ENCODE measurements at regions not wholly inside any gene's neighbourhood (a gene's known extent, or its start where the extent isn't known, plus 50 kb on each side); places are given as distances from the start of the nearest gene placed in this dataset.

DNA sequence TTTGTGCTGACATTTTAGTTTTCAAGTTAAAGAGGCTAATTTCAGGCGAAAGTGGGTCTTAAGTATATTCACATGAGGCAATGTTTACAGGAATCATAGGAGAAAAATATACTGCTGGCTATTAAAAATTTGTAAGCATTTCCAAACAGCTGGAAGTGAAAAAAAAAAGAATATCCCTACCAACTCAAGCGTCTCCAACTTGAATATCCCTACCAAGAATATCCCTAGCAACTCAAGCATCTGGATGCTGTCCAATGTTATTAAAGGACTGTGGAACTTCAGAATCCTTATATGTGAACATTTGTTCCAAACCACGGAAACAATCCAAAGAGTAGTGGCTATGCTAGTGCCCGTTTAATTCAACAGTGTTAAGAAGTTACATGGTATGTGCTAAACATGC is 1303.0 kb downstream of the GATA3 start:
- in situ Hi-C loops (cut with MboI), result no loop called here
- H3K4me2 ChIP-seq (ENCODE audit: unreplicated experiment), result no peak overlapping the region
- DNase-seq, result no peak
- 0 to 5% methylated on average over 4 of the region's 4 CpGs for WGBS, 2 experiments (ENCODE audit: low coverage in 1 of 2, low lambda C conversion rate in 2 of 2, missing lambda C conversion rate in 2 of 2)
- H3K9me2 ChIP-seq (ENCODE audit: insufficient read depth), result no peaks in the 10 kb centered on the region
- H3K4me3 ChIP-seq, result no peak overlapping the region
- H3K27me3 ChIP-seq (replicated peaks; ENCODE audit: insufficient read depth), result no peaks in the 10 kb centered on the region
- no peak overlapping the region for H3K9ac ChIP-seq
- TF ChIP-seq EZH2phosphoT487 (IDR thresholded peaks at IDR 0.05; ENCODE audit: insufficient read depth, low read depth) (no peak), EZH2 (IDR thresholded peaks at IDR 0.05; ENCODE audit: insufficient read depth, poor library complexity, severe bottlenecking) (no peak)
- no peaks in the 10 kb centered on the region for H3K79me2 ChIP-seq (ENCODE audit: insufficient read depth)
- no peak overlapping the region for H3K27ac ChIP-seq
- no peaks in the 10 kb centered on the region for H3K36me3 ChIP-seq (ENCODE audit: low read depth)
- H2AFZ ChIP-seq, result no peak overlapping the region
- no peaks in the 10 kb centered on the region for H3K4me1 ChIP-seq (ENCODE audit: insufficient read depth)
- no peaks in the 10 kb centered on the region for H3K9me3 ChIP-seq (ENCODE audit: low read depth)
- no peaks in the 10 kb centered on the region for H3F3A ChIP-seq (ENCODE audit: insufficient read depth)
- H4K20me1 ChIP-seq (ENCODE audit: insufficient read depth), result no peaks in the 10 kb centered on the region

DNA sequence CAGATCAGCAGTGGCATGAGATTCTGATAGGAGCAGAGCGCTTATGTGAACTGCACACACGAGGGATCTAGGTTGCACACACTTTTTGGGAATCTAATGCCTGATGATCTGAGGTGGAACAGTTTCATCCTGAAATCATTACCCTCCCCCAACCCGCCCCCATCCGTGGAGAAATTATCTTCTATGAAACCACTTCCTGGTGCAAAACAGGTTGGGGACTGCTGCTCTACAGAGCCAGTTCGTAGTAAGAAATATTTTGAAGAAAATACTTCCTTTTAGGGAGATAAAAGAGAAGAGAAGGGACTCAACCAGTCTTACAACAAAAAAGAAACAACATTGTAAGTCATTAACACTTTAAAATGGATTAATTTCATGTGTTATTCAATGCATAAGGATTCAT is 1308.2 kb downstream of the GATA3 start:
- Histone ChIP-seq H2AFZ (no peak overlapping the region), H3K4me1 (ENCODE audit: insufficient read depth) (no peaks in the 10 kb centered on the region), H3K9me3 (ENCODE audit: low read depth) (no peaks in the 10 kb centered on the region), H3K9me2 (ENCODE audit: insufficient read depth) (no peaks in the 10 kb centered on the region), H3K9ac (no peak overlapping the region), H3K27ac (no peak overlapping the region), H3K4me2 (ENCODE audit: unreplicated experiment) (no peak overlapping the region), H4K20me1 (ENCODE audit: insufficient read depth) (no peaks in the 10 kb centered on the region), H3F3A (ENCODE audit: insufficient read depth) (no peaks in the 10 kb centered on the region), H3K27me3 (replicated peaks; ENCODE audit: insufficient read depth) (no peaks in the 10 kb centered on the region), H3K79me2 (ENCODE audit: insufficient read depth) (no peaks in the 10 kb centered on the region), H3K36me3 (ENCODE audit: low read depth) (no peaks in the 10 kb centered on the region), H3K4me3 (no peak overlapping the region)
- 16 to 19% methylated on average over 5 of the region's 5 CpGs for WGBS, 2 experiments (ENCODE audit: low coverage in 1 of 2, low lambda C conversion rate in 2 of 2, missing lambda C conversion rate in 2 of 2)
- in situ Hi-C loops (cut with MboI), result no loop called here
- no peak for DNase-seq
- TF ChIP-seq EZH2 (IDR thresholded peaks at IDR 0.05; ENCODE audit: insufficient read depth, poor library complexity, severe bottlenecking) (no peak), EZH2phosphoT487 (IDR thresholded peaks at IDR 0.05; ENCODE audit: insufficient read depth, low read depth) (no peak)

DNA sequence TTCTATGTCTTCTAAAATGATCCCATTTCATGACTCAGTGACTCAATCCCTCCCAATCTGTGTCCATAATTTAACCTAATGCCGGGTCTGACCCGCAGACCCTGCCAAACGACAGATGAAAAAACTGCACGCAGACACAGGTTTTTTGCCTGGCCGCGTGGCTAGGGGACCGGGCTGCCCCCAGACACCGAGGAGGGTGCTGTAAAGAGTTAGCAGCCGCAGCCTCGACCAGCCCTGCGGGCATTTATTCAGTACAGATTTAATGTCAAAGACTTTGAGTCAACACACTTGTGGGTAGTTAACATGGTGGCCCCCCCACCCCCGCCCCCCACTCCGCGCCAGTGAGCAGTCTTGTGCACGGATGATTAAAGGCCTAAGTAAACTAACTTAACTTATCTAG is 1324.7 kb downstream of the GATA3 start:
- H3K4me2 ChIP-seq (ENCODE audit: unreplicated experiment), result no peak overlapping the region
- no peak for TF ChIP-seq EZH2phosphoT487 (IDR thresholded peaks at IDR 0.05; ENCODE audit: insufficient read depth, low read depth)
- TF ChIP-seq EZH2 (IDR thresholded peaks at IDR 0.05; ENCODE audit: insufficient read depth, poor library complexity, severe bottlenecking), result no peak
- 75 to 79% methylated on average over 14 to 15 of the region's 15 CpGs for WGBS, 2 experiments (ENCODE audit: low coverage in 1 of 2, low lambda C conversion rate in 2 of 2, missing lambda C conversion rate in 2 of 2)

DNA sequence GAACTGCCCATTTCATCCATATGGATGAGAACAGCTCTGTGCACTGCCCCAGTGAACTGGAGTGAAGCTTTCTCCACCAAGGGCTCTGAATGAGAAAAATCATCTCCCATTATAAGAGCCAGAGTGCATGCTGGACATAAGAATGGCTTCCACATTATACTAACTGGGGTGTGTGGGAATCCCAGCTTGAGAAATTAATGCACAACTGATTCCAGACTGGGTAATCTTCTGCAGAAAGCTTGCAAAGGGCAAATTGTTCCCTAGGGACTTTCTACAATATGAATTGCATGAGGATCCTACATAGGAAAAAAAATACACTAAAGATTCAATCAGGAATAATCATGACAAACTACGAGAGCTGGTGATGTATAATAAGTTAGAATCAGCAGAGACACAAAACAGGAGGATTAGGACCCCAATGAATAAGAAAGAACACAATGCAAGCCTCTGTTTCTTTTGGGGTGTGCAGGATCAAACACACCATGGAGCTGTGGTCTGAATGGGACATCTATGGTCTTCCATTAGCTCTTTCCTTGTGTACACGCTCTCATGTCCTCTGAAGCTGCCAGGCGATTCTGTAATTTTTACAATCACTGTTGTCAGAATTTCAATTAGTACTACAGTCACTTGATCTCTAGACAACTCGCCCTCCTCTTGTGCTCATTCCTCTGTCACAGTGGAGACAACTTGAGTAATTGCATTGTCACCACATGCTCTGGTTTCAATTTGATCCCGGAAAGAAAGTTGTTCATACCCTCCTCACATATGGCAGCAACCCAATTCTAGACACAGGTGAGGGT is 1327.4 kb downstream of the GATA3 start:
- TF ChIP-seq EZH2 (IDR thresholded peaks at IDR 0.05; ENCODE audit: insufficient read depth, poor library complexity, severe bottlenecking) (no peak), EZH2phosphoT487 (IDR thresholded peaks at IDR 0.05; ENCODE audit: insufficient read depth, low read depth) (no peak)
- WGBS, 2 experiments (ENCODE audit: low coverage in 1 of 2, low lambda C conversion rate in 2 of 2, missing lambda C conversion rate in 2 of 2), result 1 to 5% methylated on average over 5 of the region's 5 CpGs
- H3K9ac ChIP-seq, result no peak overlapping the region
- H3K27me3 ChIP-seq (replicated peaks; ENCODE audit: insufficient read depth), result no peaks in the 10 kb centered on the region
- no peak overlapping the region for H3K4me3 ChIP-seq
- H3K36me3 ChIP-seq (ENCODE audit: low read depth), result no peaks in the 10 kb centered on the region
- DNase-seq, result no peak
- H3F3A ChIP-seq (ENCODE audit: insufficient read depth), result no peaks in the 10 kb centered on the region
- in situ Hi-C loops (cut with MboI), result loop anchor here (25.0 kb wide), 1 partner anchor 1680 kb away; no protein-coding TSS in a partner anchor
- H2AFZ ChIP-seq, result no peak overlapping the region
- H3K79me2 ChIP-seq (ENCODE audit: insufficient read depth), result no peaks in the 10 kb centered on the region
- H3K4me1 ChIP-seq (ENCODE audit: insufficient read depth), result no peaks in the 10 kb centered on the region
- H3K27ac ChIP-seq, result no peak overlapping the region
- no peak overlapping the region for H3K4me2 ChIP-seq (ENCODE audit: unreplicated experiment)
- no peaks in the 10 kb centered on the region for H3K9me3 ChIP-seq (ENCODE audit: low read depth)
- H4K20me1 ChIP-seq (ENCODE audit: insufficient read depth), result no peaks in the 10 kb centered on the region
- H3K9me2 ChIP-seq (ENCODE audit: insufficient read depth), result no peaks in the 10 kb centered on the region

More for the DNA sequence above, 1324.7 kb downstream of the GATA3 start:
- Histone ChIP-seq H2AFZ (no peak overlapping the region), H4K20me1 (ENCODE audit: insufficient read depth) (no peaks in the 10 kb centered on the region), H3K4me1 (ENCODE audit: insufficient read depth) (no peaks in the 10 kb centered on the region), H3K36me3 (ENCODE audit: low read depth) (no peaks in the 10 kb centered on the region), H3K9me3 (ENCODE audit: low read depth) (no peaks in the 10 kb centered on the region), H3K79me2 (ENCODE audit: insufficient read depth) (no peaks in the 10 kb centered on the region), H3K9me2 (ENCODE audit: insufficient read depth) (no peaks in the 10 kb centered on the region), H3K27ac (no peak overlapping the region), H3K9ac (no peak overlapping the region), H3F3A (ENCODE audit: insufficient read depth) (no peaks in the 10 kb centered on the region), H3K27me3 (replicated peaks; ENCODE audit: insufficient read depth) (no peaks in the 10 kb centered on the region), H3K4me3 (no peak overlapping the region)
- in situ Hi-C loops (cut with MboI), result loop anchor here (25.0 kb wide), 1 partner anchor 1683 kb away; no protein-coding TSS in a partner anchor
- no peak for DNase-seq
